ENCODE measurements at regions not wholly inside any gene's neighbourhood (a gene's known extent, or its start where the extent isn't known, plus 50 kb on each side); places are given as distances from the start of the nearest gene placed in this dataset.
"Not testable (repeated sequence)": the region's sequence is repeated elsewhere in the genome, so short reads cannot be mapped to it uniquely, and the experiment has no call there.

DNA sequence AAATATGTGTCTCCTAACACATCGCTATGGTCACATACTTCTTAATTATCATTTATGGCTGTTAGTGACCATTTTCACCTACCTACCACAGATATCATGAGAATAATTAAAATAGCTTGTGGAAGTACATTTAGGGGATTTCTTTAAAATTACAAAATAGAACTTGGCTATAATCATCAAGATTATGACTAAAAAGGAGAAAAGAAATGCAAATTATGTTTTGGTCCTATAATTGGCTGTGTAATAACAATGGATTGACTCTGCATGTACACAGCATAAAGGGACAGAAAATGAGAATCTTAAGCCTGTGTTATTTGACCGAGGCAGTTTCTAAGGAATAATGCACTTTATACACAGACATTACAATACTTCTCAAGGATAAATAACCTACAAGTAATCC is 197.7 kb upstream of the ZNF322 start:
- not testable (repeated sequence) for H3K27me3 ChIP-seq (ENCODE audit: control insufficient read depth, insufficient read depth, low read length, poor library complexity, severe bottlenecking); H3K36me3 ChIP-seq (ENCODE audit: control insufficient read depth, insufficient read depth, low read length); H3K4me3 ChIP-seq (ENCODE audit: insufficient read depth, low read depth, low read length); H3K4me1 ChIP-seq (ENCODE audit: control insufficient read depth, insufficient read depth, low read length); H3K9me3 ChIP-seq (ENCODE audit: control insufficient read depth, low read length); H3K27ac ChIP-seq (ENCODE audit: insufficient read depth, low read depth, low read length, poor library complexity, severe bottlenecking)
- no CpG with 5 or more reads among the region's 2 CpGs for WGBS, 2 experiments

GRCh38 chr6:26859067-26859770 is 199.7 kb upstream of the ZNF322 start:
- not testable (repeated sequence) for H3K9me3 ChIP-seq (ENCODE audit: control insufficient read depth, low read length); H3K36me3 ChIP-seq (ENCODE audit: control insufficient read depth, insufficient read depth, low read length); H3K4me3 ChIP-seq (ENCODE audit: insufficient read depth, low read depth, low read length); H3K4me1 ChIP-seq (ENCODE audit: control insufficient read depth, insufficient read depth, low read length); H3K27me3 ChIP-seq (ENCODE audit: control insufficient read depth, insufficient read depth, low read length, poor library complexity, severe bottlenecking); H3K27ac ChIP-seq (ENCODE audit: insufficient read depth, low read depth, low read length, poor library complexity, severe bottlenecking)
- WGBS, 2 experiments = 100% methylated on average over 1 of the region's 5 CpGs

DNA sequence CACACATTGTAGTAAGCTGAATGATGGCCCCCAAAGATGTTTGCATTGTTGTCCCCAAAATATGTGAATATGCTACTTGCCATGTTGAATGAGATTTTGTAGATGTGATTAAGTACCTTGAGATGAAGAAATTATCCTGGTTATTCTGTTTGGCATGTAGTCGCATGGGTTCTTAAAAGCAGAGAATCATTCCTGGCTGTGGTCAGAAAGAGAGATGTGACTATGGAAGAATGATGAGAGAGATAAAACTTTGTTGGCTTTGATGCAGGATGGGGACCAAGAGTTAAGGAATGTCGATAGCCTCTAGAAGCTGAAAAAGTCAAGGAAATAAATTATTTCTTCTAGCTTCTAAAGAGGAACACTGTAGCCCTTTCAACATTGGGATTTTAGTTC is 200.2 kb upstream of the ZNF322 start:
- WGBS, 2 experiments = 92 to 93% methylated on average over 1 of the region's 2 CpGs
- H3K9me3 ChIP-seq (ENCODE audit: control insufficient read depth, low read length); H3K4me1 ChIP-seq (ENCODE audit: control insufficient read depth, insufficient read depth, low read length); H3K4me3 ChIP-seq (ENCODE audit: insufficient read depth, low read depth, low read length); H3K36me3 ChIP-seq (ENCODE audit: control insufficient read depth, insufficient read depth, low read length); H3K27me3 ChIP-seq (ENCODE audit: control insufficient read depth, insufficient read depth, low read length, poor library complexity, severe bottlenecking); H3K27ac ChIP-seq (ENCODE audit: insufficient read depth, low read depth, low read length, poor library complexity, severe bottlenecking): not testable (repeated sequence)

- WGBS, 2 experiments = no CpG with 5 or more reads among the region's 2 CpGs
- not testable (repeated sequence) for H3K4me1 ChIP-seq (ENCODE audit: control insufficient read depth, insufficient read depth, low read length); H3K27me3 ChIP-seq (ENCODE audit: control insufficient read depth, insufficient read depth, low read length, poor library complexity, severe bottlenecking); H3K9me3 ChIP-seq (ENCODE audit: control insufficient read depth, low read length); H3K4me3 ChIP-seq (ENCODE audit: insufficient read depth, low read depth, low read length); H3K27ac ChIP-seq (ENCODE audit: insufficient read depth, low read depth, low read length, poor library complexity, severe bottlenecking); H3K36me3 ChIP-seq (ENCODE audit: control insufficient read depth, insufficient read depth, low read length)
Measured at GRCh38 chr6:26861913-26862312, 202.4 kb upstream of the ZNF322 start.

DNA sequence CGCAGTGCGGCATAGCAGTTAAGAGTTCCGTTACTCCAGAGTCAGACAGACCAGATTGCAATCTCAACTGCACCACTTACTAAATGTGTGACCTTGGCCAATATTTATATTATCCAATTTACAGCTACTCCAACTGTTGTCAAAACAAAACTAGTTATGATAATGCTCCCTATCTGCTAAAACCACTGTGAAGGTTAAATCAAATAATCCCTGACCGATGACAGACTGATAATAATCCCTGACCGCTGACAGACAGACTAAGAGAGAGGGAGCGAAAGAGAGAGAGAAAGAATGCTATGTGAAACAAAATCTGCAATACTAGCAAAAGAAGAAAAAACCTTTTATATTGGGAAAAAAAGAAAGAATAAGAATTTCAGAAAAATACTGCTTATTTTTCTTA is 204.1 kb upstream of the ZNF322 start:
- H3K9me3 ChIP-seq (ENCODE audit: control insufficient read depth, low read length); H3K36me3 ChIP-seq (ENCODE audit: control insufficient read depth, insufficient read depth, low read length): not testable (repeated sequence)
- WGBS, 2 experiments = 96 to 99% methylated on average over 4 to 6 of the region's 6 CpGs

GRCh38 chr6:26898785-26899184 is 239.2 kb upstream of the ZNF322 start:
- not testable (repeated sequence) for H3K4me3 ChIP-seq (ENCODE audit: insufficient read depth, low read depth, low read length); H3K4me1 ChIP-seq (ENCODE audit: control insufficient read depth, insufficient read depth, low read length); H3K27me3 ChIP-seq (ENCODE audit: control insufficient read depth, insufficient read depth, low read length, poor library complexity, severe bottlenecking); H3K36me3 ChIP-seq (ENCODE audit: control insufficient read depth, insufficient read depth, low read length); H3K27ac ChIP-seq (ENCODE audit: insufficient read depth, low read depth, low read length, poor library complexity, severe bottlenecking); H3K9me3 ChIP-seq (ENCODE audit: control insufficient read depth, low read length)
- 90 to 92% methylated on average over 9 of the region's 9 CpGs for WGBS, 2 experiments

More for the DNA sequence above, 204.1 kb upstream of the ZNF322 start:
- H3K4me3 ChIP-seq (ENCODE audit: insufficient read depth, low read depth, low read length); H3K27ac ChIP-seq (ENCODE audit: insufficient read depth, low read depth, low read length, poor library complexity, severe bottlenecking); H3K4me1 ChIP-seq (ENCODE audit: control insufficient read depth, insufficient read depth, low read length); H3K27me3 ChIP-seq (ENCODE audit: control insufficient read depth, insufficient read depth, low read length, poor library complexity, severe bottlenecking): not testable (repeated sequence)

DNA sequence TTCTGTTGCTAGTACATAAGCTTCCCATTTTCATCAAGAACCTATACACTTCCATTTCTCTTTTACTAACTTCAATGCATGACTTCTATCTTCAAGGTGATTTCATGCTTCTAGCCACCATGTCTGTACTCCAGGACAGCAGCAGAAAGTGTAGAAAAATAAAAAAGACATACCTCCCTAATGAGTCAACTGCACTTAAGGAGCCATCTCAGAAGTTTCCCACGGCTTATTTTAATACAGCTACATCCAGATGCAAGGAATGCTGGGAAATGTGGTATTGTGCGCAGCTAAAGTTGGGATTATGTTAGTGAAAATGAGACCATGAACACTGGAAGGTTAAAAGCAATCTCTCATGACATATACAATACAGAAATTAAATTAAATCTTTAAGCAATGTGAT is 264.7 kb upstream of the ZNF322 start:
- not testable (repeated sequence) for H3K9me3 ChIP-seq (ENCODE audit: control insufficient read depth, low read length); H3K4me1 ChIP-seq (ENCODE audit: control insufficient read depth, insufficient read depth, low read length); H3K4me3 ChIP-seq (ENCODE audit: insufficient read depth, low read depth, low read length); H3K27ac ChIP-seq (ENCODE audit: insufficient read depth, low read depth, low read length, poor library complexity, severe bottlenecking); H3K36me3 ChIP-seq (ENCODE audit: control insufficient read depth, insufficient read depth, low read length); H3K27me3 ChIP-seq (ENCODE audit: control insufficient read depth, insufficient read depth, low read length, poor library complexity, severe bottlenecking)
- 71% methylated on average over 1 of the region's 2 CpGs; no CpG with 5 or more reads in 1 of the 2 experiments for WGBS, 2 experiments

- H3K27me3 ChIP-seq (ENCODE audit: control insufficient read depth, insufficient read depth, low read length, poor library complexity, severe bottlenecking); H3K4me1 ChIP-seq (ENCODE audit: control insufficient read depth, insufficient read depth, low read length); H3K27ac ChIP-seq (ENCODE audit: insufficient read depth, low read depth, low read length, poor library complexity, severe bottlenecking); H3K4me3 ChIP-seq (ENCODE audit: insufficient read depth, low read depth, low read length); H3K9me3 ChIP-seq (ENCODE audit: control insufficient read depth, low read length); H3K36me3 ChIP-seq (ENCODE audit: control insufficient read depth, insufficient read depth, low read length): not testable (repeated sequence)
- no CpG with 5 or more reads among the region's 2 CpGs for WGBS, 2 experiments
Measured at GRCh38 chr6:26928190-26928589, 268.6 kb upstream of the ZNF322 start.

DNA sequence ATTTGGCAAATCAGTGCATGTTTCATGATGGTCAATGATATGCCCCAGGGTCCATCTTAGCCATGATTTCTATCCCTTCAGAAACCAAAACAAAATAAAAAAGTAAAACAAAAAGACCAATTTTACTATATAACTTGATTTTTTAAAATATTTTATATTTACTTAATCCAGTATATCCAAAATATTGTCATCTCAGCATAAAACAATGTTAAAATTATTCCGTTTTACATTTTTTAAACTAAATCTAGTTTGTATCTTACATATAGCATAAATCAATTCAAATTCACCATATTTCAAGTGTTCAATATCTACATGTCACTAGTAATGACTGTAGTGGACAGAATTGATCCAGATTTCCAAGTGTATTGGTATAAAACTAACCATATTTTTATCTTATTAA is 277.7 kb upstream of the ZNF322 start:
- WGBS, 2 experiments = no CpG with 5 or more reads among the region's 1 CpG
- not testable (repeated sequence) for H3K4me3 ChIP-seq (ENCODE audit: insufficient read depth, low read depth, low read length); H3K4me1 ChIP-seq (ENCODE audit: control insufficient read depth, insufficient read depth, low read length); H3K27me3 ChIP-seq (ENCODE audit: control insufficient read depth, insufficient read depth, low read length, poor library complexity, severe bottlenecking); H3K27ac ChIP-seq (ENCODE audit: insufficient read depth, low read depth, low read length, poor library complexity, severe bottlenecking); H3K36me3 ChIP-seq (ENCODE audit: control insufficient read depth, insufficient read depth, low read length); H3K9me3 ChIP-seq (ENCODE audit: control insufficient read depth, low read length)

DNA sequence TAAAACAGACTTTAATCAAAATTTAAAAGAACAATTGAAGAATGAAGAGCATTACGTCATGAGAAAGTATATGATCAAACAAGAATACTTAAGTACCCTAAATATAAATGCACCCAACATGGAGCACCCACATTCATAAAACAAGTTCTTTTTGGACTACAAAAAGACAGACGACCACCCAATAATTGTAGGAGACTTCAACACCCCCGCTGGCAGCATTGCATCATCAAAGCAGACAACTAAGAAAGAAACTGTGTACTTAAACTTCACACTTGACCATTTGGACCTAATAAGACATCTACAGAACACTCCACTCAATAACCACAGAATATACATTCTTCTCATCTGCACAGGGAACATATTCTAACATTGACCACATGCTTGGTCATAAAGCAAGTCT is 291.7 kb upstream of the ZNF322 start:
- H3K9me3 ChIP-seq (ENCODE audit: control insufficient read depth, low read length); H3K36me3 ChIP-seq (ENCODE audit: control insufficient read depth, insufficient read depth, low read length); H3K27me3 ChIP-seq (ENCODE audit: control insufficient read depth, insufficient read depth, low read length, poor library complexity, severe bottlenecking); H3K27ac ChIP-seq (ENCODE audit: insufficient read depth, low read depth, low read length, poor library complexity, severe bottlenecking); H3K4me1 ChIP-seq (ENCODE audit: control insufficient read depth, insufficient read depth, low read length); H3K4me3 ChIP-seq (ENCODE audit: insufficient read depth, low read depth, low read length): not testable (repeated sequence)
- WGBS, 2 experiments = 92 to 94% methylated on average over 3 of the region's 3 CpGs

- H3K4me3 ChIP-seq (ENCODE audit: insufficient read depth, low read depth, low read length) = peak overlapping the region; percentile 35
- H3K27ac ChIP-seq (ENCODE audit: insufficient read depth, low read depth, low read length, poor library complexity, severe bottlenecking) = peak overlapping the region; percentile 72
- not testable (repeated sequence) for H3K9me3 ChIP-seq (ENCODE audit: control insufficient read depth, low read length); H3K36me3 ChIP-seq (ENCODE audit: control insufficient read depth, insufficient read depth, low read length); H3K27me3 ChIP-seq (ENCODE audit: control insufficient read depth, insufficient read depth, low read length, poor library complexity, severe bottlenecking); H3K4me1 ChIP-seq (ENCODE audit: control insufficient read depth, insufficient read depth, low read length)
- 5 to 7% methylated on average over 3 to 5 of the region's 20 CpGs for WGBS, 2 experiments
Measured at GRCh38 chr6:26956078-26956600, 291.4 kb upstream of the PRSS16 start.
